SW480 (cell line): ENCODE measurements at regions not wholly inside any gene's neighbourhood (a gene's known extent, or its start where the extent isn't known, plus 50 kb on each side); places are given as distances from the start of the nearest gene placed in this dataset.
A peak's percentile ranks its signal among the peaks of the same experiment; 100 is the strongest.

Source experiments
- DNase-seq: peaks from one replicate; pipeline ENCODE4 v3.0.0-alpha.2; 2016; ENCODE audit warnings: low spot score

DNA sequence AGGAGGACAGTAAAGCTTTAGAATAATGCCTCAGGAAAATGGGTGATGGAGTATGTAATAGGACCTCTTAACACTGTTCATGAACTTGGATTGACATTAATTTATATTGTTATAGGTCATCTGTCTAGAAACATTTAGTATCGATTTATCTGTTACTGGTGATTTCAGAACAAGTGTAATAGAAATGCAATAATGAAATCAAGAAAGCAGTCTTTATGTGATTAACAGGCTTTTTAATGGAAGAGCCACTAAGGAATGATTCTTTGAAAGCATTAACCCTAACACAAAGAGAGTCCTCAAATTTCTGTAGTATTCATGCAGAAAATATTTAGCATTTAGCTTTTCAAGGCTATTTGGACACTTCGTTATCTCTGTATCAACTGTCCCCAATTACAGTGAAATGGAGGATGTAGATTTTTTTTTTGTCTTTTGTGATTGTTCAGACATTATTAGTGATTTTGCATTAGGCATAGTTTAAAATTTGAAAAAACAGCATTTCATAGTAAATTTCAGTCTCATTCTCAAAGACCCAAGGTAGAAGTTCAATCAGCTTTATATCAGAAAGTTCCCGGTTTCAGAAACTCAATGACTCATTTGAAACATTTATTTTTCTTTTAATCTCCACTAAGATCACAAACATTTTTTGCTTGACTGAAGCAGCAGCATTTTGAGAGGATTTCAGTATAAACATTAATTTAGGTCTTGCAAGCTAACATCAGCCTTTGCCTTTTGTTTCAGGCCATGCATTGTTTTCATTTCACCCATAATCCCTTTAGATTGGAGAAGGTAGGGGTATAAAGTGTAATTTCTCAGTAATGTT lies 56.3 kb downstream of the AGTR2 start:
- no peak for DNase-seq

DNA sequence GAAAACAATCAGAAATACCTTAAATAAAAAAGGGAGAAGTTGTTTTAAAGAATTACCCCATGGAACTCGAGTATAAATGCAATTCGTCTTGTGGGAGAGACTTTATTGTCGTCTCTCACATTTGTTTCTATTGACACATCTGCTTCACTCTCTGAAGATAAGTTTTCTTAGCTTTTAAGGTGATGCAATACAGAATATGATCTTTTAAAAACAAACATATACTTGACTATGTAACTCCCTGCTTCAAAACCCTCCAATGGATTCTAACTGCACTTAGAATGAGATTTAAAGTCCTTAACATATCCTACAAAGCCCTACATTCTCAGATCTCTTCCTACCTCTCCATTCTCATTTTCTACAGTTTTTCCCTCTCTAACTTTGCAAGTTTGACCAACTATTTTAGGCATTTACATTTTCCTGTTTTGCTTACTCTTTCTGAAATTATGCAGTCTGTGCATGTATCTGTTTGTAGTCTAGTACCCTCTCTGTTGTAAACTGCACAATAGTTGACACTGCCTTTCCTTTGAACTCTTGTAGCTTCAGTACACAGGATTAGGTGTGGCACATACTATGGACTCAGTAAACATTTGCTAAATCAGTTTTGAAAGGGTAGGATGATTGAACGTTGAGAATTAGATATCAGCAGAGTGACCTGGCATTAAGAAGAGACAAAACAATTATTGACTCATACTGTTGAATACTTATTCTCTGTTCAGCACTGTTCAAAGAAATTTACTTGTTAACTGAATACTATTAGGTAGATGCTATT lies 59.8 kb downstream of the AGTR2 start:
- DNase-seq: no peak

- no peak for DNase-seq
Measured at GRCh38 chrX:116232833-116233232, 62.3 kb downstream of the AGTR2 start.

GRCh38 chrX:116236666-116237065 lies 66.1 kb downstream of the AGTR2 start:
- DNase-seq: no peak

DNA sequence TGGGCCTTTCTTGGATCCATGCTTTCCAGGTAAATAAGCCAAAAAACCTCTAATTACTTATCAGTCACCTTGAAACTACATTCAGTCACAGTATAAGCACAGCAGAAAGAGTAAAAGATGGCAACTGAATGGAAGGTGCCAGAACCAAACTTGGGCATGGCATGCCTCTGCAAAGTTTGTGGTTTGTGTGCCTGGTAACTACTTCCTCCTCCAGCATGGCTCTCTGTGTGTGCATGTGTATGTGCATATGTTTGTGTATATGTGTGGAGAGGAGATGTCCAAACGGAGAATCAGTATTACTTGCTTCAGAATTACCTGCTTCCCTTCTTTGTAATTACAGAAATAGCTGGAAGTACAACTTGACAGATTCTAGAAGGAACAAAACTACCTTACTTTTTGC lies 67.5 kb downstream of the AGTR2 start:
- DNase-seq: no peak

GRCh38 chrX:116238567-116239255 lies 68.2 kb downstream of the AGTR2 start:
- DNase-seq: no peak

GRCh38 chrX:116239944-116240840 lies 69.6 kb downstream of the AGTR2 start:
- DNase-seq: no peak

DNA sequence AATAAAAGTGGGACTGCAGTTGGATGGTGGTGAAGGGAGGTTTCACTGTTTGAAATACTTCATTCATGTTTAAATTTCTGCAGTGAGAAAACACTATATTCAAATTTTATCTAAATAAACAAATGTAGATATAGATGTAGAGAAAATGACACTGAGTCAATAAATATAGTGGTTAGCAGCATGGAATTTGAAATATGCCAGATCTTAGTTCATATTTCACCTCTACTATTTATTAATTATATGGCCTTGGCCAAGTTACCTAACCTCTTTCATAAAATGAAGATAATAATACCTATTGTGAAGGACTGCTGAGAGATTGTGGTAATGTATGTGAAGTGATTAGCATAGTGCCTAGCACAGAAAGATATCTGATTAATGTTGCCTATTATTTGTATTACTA lies 70.5 kb downstream of the AGTR2 start:
- DNase-seq: no peak

DNA sequence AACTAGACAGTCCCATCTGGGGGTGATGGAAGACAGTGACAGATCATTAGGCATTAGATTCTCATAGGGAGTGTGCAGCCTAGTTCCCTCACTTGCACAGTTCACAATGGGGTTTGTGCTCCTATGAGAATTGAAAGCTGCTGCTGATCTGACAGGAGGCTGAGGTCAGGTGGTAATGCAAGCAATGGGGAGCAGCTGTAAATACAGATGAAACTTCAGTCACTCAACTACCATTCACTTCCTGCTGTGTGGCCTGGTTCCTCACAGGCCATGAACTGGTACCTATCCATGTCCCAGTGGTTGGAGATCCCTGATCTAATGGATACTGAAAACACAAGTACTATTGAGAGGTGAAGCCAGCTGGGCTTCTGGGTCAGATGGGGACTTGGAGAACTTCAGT lies 72.5 kb downstream of the AGTR2 start:
- DNase-seq: no peak

DNA sequence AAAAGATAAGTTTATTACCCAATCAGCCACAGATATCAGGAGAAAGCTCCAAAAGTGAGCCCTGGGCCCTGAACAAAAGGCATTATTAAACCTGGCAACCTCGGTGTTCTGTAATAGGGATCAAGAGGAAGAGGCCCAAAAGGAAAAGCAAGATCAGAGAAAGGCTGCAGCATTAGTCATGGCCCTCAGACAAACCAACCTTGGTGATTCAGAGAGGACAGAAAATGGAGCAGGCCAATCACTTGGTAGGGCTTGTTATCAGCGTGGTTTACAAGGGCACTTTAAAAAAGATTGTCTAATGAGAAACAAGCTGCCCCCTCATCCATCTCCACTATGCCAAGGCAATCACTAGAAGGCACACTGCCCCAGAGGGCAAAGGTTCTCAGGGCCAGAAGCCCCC lies 75.7 kb downstream of the AGTR2 start:
- no peak for DNase-seq

GRCh38 chrX:116267511-116268040 lies 97.0 kb downstream of the AGTR2 start:
- DNase-seq: no peak

- peak; percentile 53 for DNase-seq
Measured at GRCh38 chrX:116272322-116272721, 101.8 kb downstream of the AGTR2 start.

GRCh38 chrX:116272861-116273260 lies 102.3 kb downstream of the AGTR2 start:
- DNase-seq: no peak

- no peak for DNase-seq
Measured at GRCh38 chrX:116276261-116276660, 105.7 kb downstream of the AGTR2 start.

DNA sequence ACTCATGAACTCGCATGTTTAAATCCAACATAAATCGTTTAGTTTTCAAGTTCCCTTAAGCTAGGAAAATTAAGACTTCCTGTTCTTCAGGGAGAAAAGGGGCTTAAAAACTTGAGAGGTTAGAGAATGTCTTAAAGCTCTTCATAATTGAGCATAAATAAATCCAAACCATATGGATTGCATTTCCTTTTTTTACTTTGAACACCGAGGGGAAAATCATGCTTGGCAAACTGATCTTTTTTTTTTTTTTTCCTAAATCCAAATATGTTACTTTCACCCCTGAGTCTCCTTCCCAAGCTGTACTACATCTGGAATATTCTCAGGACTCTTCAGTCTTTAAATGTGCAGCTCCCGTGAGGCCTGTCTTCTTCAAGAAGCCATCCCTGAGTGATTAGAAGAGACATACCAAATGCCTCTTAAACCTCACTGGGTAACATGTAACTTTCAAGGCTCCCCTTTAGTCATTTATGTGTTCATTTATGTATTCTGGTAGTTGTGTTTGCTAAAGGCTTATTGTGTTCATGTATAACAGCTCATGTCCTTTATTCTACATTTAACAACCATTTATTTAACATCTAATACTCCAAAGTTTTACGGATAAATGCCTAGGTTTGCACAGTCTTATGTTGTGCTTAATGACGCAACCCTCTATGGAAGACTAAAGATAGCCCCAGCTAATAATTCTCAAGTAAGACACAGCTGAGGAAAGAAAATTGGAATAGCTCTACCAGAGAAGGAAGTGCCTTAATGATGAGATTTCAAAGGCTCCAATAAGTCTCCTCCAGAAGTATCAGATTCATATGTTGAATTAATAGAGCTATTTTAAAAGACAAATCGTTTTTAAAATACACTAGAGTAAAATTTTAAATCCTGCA lies 107.0 kb downstream of the AGTR2 start:
- DNase-seq: no peak

DNA sequence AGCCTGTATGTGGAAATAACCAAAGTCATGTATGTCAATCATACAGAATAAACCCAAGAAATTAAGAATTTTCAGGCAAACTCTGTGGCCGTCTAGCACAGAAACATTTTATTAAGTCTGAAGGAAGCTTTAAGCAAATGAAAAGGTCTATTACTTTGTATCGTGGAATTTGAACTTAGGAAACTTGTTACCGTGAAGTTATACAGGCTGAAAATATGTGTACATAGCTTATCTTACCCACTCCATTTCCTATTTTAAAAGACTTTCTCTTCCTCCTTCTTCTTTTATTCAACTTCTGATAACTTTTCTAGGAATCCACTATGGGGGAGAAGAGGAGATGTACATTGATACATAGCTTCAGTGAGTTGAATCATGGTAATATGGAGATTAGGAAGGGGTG lies 108.3 kb downstream of the AGTR2 start:
- DNase-seq: no peak

DNA sequence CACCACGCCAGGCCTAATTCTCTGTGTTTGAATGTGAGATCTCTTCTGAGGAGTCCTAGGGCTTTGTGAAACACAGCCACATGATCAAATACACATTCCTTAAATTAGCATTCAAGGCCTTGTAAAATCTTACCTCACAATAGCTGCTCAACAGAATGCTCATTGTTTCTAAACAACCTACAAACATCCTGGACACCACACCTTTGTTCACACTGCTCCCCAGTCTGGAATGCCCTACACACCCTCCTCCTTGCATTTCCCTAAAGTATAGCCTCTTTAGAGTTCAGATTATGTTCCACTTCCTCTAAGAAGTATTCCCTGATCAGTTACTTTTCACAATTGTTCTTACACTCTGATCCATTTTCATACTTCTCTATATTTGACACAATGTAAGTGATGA lies 110.6 kb downstream of the AGTR2 start:
- peak; percentile 0 for DNase-seq

- DNase-seq: no peak
Measured at GRCh38 chrX:116282751-116283150, 112.2 kb downstream of the AGTR2 start.

DNA sequence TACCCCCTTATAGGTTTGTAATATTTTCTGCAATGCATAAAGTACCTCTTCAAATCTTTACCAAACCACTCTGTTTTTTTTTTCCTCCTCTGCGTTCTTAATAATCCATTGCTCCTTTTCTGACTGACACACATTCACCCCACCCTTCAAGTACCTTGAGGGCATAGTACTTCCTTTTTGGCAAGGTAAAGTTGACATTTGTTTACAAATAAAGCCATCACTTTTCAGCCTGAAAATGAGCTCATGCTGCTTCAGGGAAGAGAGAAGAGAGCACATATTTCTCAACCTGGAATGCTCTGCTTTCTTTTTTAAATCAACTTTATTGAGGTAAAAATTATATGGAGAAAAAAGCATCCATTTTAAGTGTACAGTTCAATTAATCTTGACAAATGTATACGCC lies 113.9 kb downstream of the AGTR2 start:
- DNase-seq: no peak

DNA sequence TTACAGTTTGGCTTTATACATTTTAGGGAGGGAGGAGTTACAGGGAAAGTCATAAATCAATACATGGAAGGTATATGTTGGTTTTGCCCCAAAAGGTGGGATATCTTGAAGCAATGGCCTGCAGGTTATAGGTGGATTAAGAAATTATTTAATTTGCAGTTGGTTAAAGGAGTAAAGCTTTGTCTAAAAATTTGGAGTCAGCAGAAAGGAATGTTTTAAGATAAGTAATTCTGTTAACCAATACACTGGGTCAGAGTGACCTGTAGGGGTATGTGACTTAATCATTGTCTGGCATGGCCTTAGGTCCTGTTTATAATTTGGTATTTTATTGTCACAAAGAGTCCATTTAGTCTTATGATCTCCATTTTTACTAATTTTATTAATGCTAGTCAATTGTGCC lies 115.0 kb downstream of the AGTR2 start:
- DNase-seq: no peak

DNA sequence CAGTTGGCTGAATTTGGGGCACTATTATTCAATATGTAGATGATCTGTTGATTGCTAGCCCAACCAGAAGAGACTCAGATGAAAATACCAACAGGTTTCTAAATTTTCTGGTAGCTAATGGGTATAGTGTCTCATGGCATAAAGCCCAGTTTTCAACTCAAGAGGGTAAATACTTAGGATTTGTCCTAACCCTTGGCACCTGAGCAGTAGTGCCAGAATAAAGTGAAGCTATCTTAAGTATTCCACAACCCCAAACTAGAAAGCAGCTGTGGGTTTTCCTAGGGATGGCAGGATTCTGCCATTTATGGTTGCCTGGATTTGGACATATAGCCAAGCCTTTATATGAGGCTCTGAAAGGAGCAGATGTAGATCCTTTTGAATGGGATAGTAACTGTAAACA lies 119.0 kb downstream of the AGTR2 start:
- no peak for DNase-seq
